ENCODE measurements at regions not wholly inside any gene's neighbourhood (a gene's known extent, or its start where the extent isn't known, plus 50 kb on each side); places are given as distances from the start of the nearest gene placed in this dataset.

- TF ChIP-seq SMYD3 (CRISPR knock-in tag; IDR thresholded peaks at IDR 0.05) (no peak), PRDM4 (CRISPR knock-in tag; IDR thresholded peaks at IDR 0.05; ENCODE audit: borderline replicate concordance) (no peak)
Measured at GRCh38 chr4:11511321-11511720, 82.6 kb upstream of the HS3ST1 start (continued).

- H3K79me2 ChIP-seq (ENCODE audit: insufficient read depth, low read length) = no peaks in the 10 kb centered on the region
- ATAC-seq (no peak), FAIRE-seq (no peak), DNase-seq (ENCODE audit: low spot score) (no peak)
- no peaks in the 10 kb centered on the region for H3K4me1 ChIP-seq (ENCODE audit: insufficient read depth, low read length)
- H3K9ac ChIP-seq (ENCODE audit: insufficient read depth, low read depth, low read length) = no peak overlapping the region
- no peak overlapping the region for H3K4me2 ChIP-seq (ENCODE audit: low read depth, low read length)
- in situ Hi-C loops (cut with HindIII; ENCODE audit: extremely low pct_ligation_motif_present, low pct_unique_long_range_greater_than_20kb) = no loop called here
- ChIA-PET POLR2A (no interaction called here), CTCF (ENCODE audit: low intra/inter-chr PET ratio, low total read pairs) (no interaction called here)
- no peaks in the 10 kb centered on the region for H3K27me3 ChIP-seq (ENCODE audit: control insufficient read depth in 1 of 2, insufficient read depth in 2 of 2, low read length in 2 of 2)
- H3K27ac ChIP-seq (ENCODE audit: extremely low read length, insufficient read depth, low read length) = no peak overlapping the region
- intact Hi-C loops (cut with micrococcal nuclease; ENCODE audit: unreplicated experiment) = no loop called here
- H3K4me3 ChIP-seq (replicated peaks in 1 of 3; ENCODE audit: insufficient read depth in 1 of 3, low read depth in 2 of 3, low read length in 3 of 3) = no peak overlapping the region
- no peak overlapping the region for H2AFZ ChIP-seq (ENCODE audit: low read length)
- 0% methylated on average over 2 of the region's 3 CpGs for WGBS (ENCODE audit: low lambda C conversion rate)
- H3K9me3 ChIP-seq (ENCODE audit: low read length) = peaks cover 47% of the 10 kb centered on the region; the same call in 1 of the 2 replicates
- no TSS peak for BruUV-seq (replicated peaks)
- H3K36me3 ChIP-seq (replicated peaks in 1 of 2; ENCODE audit: control insufficient read depth in 1 of 2, insufficient read depth in 2 of 2, low read length in 2 of 2) = no peaks in the 10 kb centered on the region
- no peaks in the 10 kb centered on the region for H4K20me1 ChIP-seq (ENCODE audit: insufficient read depth, low read length)
- TF ChIP-seq HOXA5 (CRISPR knock-in tag; IDR thresholded peaks at IDR 0.05) = no peak
- TF ChIP-seq, protein P1, sequence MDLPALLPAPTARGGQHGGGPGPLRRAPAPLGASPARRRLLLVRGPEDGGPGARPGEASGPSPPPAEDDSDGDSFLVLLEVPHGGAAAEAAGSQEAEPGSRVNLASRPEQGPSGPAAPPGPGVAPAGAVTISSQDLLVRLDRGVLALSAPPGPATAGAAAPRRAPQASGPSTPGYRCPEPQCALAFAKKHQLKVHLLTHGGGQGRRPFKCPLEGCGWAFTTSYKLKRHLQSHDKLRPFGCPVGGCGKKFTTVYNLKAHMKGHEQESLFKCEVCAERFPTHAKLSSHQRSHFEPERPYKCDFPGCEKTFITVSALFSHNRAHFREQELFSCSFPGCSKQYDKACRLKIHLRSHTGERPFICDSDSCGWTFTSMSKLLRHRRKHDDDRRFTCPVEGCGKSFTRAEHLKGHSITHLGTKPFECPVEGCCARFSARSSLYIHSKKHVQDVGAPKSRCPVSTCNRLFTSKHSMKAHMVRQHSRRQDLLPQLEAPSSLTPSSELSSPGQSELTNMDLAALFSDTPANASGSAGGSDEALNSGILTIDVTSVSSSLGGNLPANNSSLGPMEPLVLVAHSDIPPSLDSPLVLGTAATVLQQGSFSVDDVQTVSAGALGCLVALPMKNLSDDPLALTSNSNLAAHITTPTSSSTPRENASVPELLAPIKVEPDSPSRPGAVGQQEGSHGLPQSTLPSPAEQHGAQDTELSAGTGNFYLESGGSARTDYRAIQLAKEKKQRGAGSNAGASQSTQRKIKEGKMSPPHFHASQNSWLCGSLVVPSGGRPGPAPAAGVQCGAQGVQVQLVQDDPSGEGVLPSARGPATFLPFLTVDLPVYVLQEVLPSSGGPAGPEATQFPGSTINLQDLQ (CRISPR knock-in tag; IDR thresholded peaks at IDR 0.05) = no peak
- TF ChIP-seq HNF1B (CRISPR knock-in tag; IDR thresholded peaks at IDR 0.05) = no peak
- TF ChIP-seq, protein P2, sequence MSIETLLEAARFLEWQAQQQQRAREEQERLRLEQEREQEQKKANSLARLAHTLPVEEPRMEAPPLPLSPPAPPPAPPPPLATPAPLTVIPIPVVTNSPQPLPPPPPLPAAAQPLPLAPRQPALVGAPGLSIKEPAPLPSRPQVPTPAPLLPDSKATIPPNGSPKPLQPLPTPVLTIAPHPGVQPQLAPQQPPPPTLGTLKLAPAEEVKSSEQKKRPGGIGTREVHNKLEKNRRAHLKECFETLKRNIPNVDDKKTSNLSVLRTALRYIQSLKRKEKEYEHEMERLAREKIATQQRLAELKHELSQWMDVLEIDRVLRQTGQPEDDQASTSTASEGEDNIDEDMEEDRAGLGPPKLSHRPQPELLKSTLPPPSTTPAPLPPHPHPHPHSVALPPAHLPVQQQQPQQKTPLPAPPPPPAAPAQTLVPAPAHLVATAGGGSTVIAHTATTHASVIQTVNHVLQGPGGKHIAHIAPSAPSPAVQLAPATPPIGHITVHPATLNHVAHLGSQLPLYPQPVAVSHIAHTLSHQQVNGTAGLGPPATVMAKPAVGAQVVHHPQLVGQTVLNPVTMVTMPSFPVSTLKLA (IDR thresholded peaks at IDR 0.05) = no peak
- TF ChIP-seq POGK (CRISPR knock-in tag; conservative IDR thresholded peaks at IDR 0.05) = no peak
- no peak for TF ChIP-seq ZBTB26 (CRISPR knock-in tag; IDR thresholded peaks at IDR 0.05; ENCODE audit: borderline replicate concordance)
- no peak for TF ChIP-seq ZNF678 (CRISPR knock-in tag; IDR thresholded peaks at IDR 0.05)
- no peak for TF ChIP-seq ZSCAN29 (CRISPR knock-in tag; conservative IDR thresholded peaks at IDR 0.05)
- TF ChIP-seq RCOR2 (CRISPR knock-in tag; IDR thresholded peaks at IDR 0.05) = no peak
Measured at GRCh38 chr4:11507920-11508319, 79.2 kb upstream of the HS3ST1 start.

Data from HepG2 (cell line).